Endothelial cell of umbilical vein (primary cell): ENCODE measurements at regions not wholly inside any gene's neighbourhood (a gene's known extent, or its start where the extent isn't known, plus 50 kb on each side); places are given as distances from the start of the nearest gene placed in this dataset.

Experiments
- BruUV-seq: library from RNA; stranded (reverse); fragments of 400-500 nt; replicated peaks from 2 replicates; lab custom pipeline; 2021; lab: Mats Ljungman, UMichigan
- CTCF ChIA-PET: fragments of 300-600, 350-600 bp; sonication (Branson Sonifier 250); formaldehyde crosslinking; loops from one replicate; lab custom pipeline; 2021; ENCODE audit warnings: antibody characterized with exemption, inconsistent platforms; lab: Charles Lee
- POLR2A ChIA-PET: fragments of 300-600, 350-600 bp; sonication (Branson Sonifier 250); formaldehyde crosslinking; loops from one replicate; lab custom pipeline; 2021; ENCODE audit warnings: antibody characterized with exemption, inconsistent platforms; lab: Charles Lee
- DNase-seq: peaks from one replicate; pipeline ENCODE4 v3.0.0-alpha.2; 2011; ENCODE audit warnings: low read depth, low spot score
- FAIRE-seq: peaks from 2 replicates; lab custom pipeline; 2011; peaks lifted over from hg19 to GRCh38; lab: Jason Lieb, UNC
- H2AFZ ChIP-seq: 2 replicates; pipeline ENCODE4 v1.6.0; 2012; ENCODE audit warnings: low read depth, low read length, control low read depth, inconsistent platforms
- H3K27ac ChIP-seq: 2 replicates; pipeline ENCODE4 v1.5.1; 2011; ENCODE audit warnings: low read depth, mild to moderate bottlenecking, control low read depth, low read length, moderate library complexity; ENCODE audit not compliant: insufficient read depth
- H3K27me3 ChIP-seq, 2 experiments: 2 replicates each; pipeline versions ENCODE4 v1.6.0 to v1.6.1; 2011; ENCODE audit warnings: low read length in 2 of 2, mixed read lengths in 1 of 2; ENCODE audit not compliant: control insufficient read depth in 2 of 2, insufficient read depth in 2 of 2
- H3K36me3 ChIP-seq, 2 experiments: 2 replicates in 1 of 2; 3 replicates in 1 of 2; pipeline ENCODE4 v1.5.1; 2011; ENCODE audit warnings: low read length in 2 of 2, mild to moderate bottlenecking in 1 of 2, moderate library complexity in 1 of 2; ENCODE audit not compliant: control insufficient read depth in 2 of 2, insufficient read depth in 2 of 2; ENCODE audit errors: extremely low read depth in 1 of 2
- H3K4me1 ChIP-seq: 3 replicates; pipeline ENCODE4 v1.5.1; 2011; ENCODE audit warnings: mild to moderate bottlenecking, low read length; ENCODE audit not compliant: control insufficient read depth, insufficient read depth; ENCODE audit errors: extremely low read depth
- H3K4me2 ChIP-seq: 2 replicates; pipeline ENCODE4 v1.6.1; 2011; ENCODE audit warnings: low read length, control low read depth, mixed read lengths; ENCODE audit not compliant: insufficient read depth
- H3K4me3 ChIP-seq, 3 experiments: fragments of 200-600 bp in 1 of 3; sonication (generic), shearing (Covaris generic) in 1 of 3; replicated peaks in 1 of 3; 2 replicates each; pipeline ENCODE4 v1.5.1; 2011 to 2016; ENCODE audit warnings: control low read depth in 3 of 3, low read length in 3 of 3, mild to moderate bottlenecking in 2 of 3, inconsistent platforms in 1 of 3, low read depth in 1 of 3, moderate library complexity in 1 of 3; ENCODE audit not compliant: insufficient read depth in 1 of 3
- H3K79me2 ChIP-seq: 2 replicates; pipeline ENCODE4 v1.6.0; 2012; ENCODE audit warnings: low read length, inconsistent platforms; ENCODE audit not compliant: control insufficient read depth, insufficient read depth
- H3K9ac ChIP-seq: replicated peaks from 2 replicates; pipeline ENCODE3; 2011; ENCODE audit warnings: low read length, control low read depth; ENCODE audit not compliant: insufficient read depth; ENCODE audit errors: extremely low read depth
- H3K9me1 ChIP-seq: replicated peaks from 3 replicates; pipeline ENCODE4 v1.6.0; 2011; ENCODE audit warnings: mild to moderate bottlenecking, low read length; ENCODE audit not compliant: control insufficient read depth, insufficient read depth; ENCODE audit errors: extremely low read depth
- H3K9me3 ChIP-seq: replicated peaks from 2 replicates; pipeline ENCODE4 v1.5.1; 2012; ENCODE audit warnings: low read length, inconsistent platforms; ENCODE audit not compliant: control insufficient read depth, insufficient read depth
- H4K20me1 ChIP-seq: replicated peaks from 2 replicates; pipeline ENCODE3; 2011; ENCODE audit warnings: mild to moderate bottlenecking, low read length; ENCODE audit not compliant: control insufficient read depth, insufficient read depth; ENCODE audit errors: extremely low read depth
- EZH2 ChIP-seq: IDR thresholded peaks from 2 replicates; pipeline ENCODE4 v1.6.1; 2012; ENCODE audit warnings: borderline replicate concordance, low read depth, mild to moderate bottlenecking, moderate library complexity, low read length, inconsistent platforms; ENCODE audit not compliant: severe bottlenecking
- FOS ChIP-seq: IDR thresholded peaks from 2 replicates; pipeline ENCODE4 v1.6.1; 2011; ENCODE audit warnings: mild to moderate bottlenecking, low read length, moderate library complexity, borderline replicate concordance; ENCODE audit not compliant: insufficient read depth
- GATA2 ChIP-seq: IDR thresholded peaks from 2 replicates; pipeline ENCODE4 v1.7.0; 2011; ENCODE audit warnings: low read depth, mild to moderate bottlenecking, moderate library complexity, mixed read lengths, low read length; ENCODE audit not compliant: insufficient read length, insufficient read depth
- JUN ChIP-seq: IDR thresholded peaks from 2 replicates; pipeline ENCODE4 v1.6.1; 2011; ENCODE audit warnings: borderline replicate concordance, low read depth; ENCODE audit not compliant: insufficient read length, insufficient read depth
- MAX ChIP-seq: IDR thresholded peaks from 2 replicates; pipeline ENCODE4 v1.6.1; 2011; ENCODE audit not compliant: insufficient read depth, insufficient read length
- MYC ChIP-seq: IDR thresholded peaks from one replicate; pipeline ENCODE4 v1.6.1; 2011; ENCODE audit warnings: mild to moderate bottlenecking, low read depth, low read length
- POLR2A ChIP-seq: IDR thresholded peaks from 2 replicates; pipeline ENCODE4 v1.6.1; 2012; ENCODE audit warnings: low read depth, mild to moderate bottlenecking, control low read depth, low read length
- POLR2AphosphoS5 ChIP-seq: IDR thresholded peaks from 2 replicates; pipeline ENCODE4 v1.6.1; 2012; ENCODE audit warnings: low read depth, mild to moderate bottlenecking, control low read depth, low read length, moderate library complexity; ENCODE audit not compliant: insufficient read depth
- dilution Hi-C: fragments of 300-500 bp; cut with MboI; formaldehyde crosslinking; loops from one replicate; pipeline ENCODE4 v1.15.0; 2019; ENCODE audit warnings: low sequenced_read_pairs; ENCODE audit not compliant: extremely low pct_ligation_motif_present
- intact Hi-C: fragments of 100-400 bp; cut with micrococcal nuclease; formaldehyde crosslinking; loops from one replicate; pipeline ENCODE4 v1.10.0; 2022
- TF ChIP-seq, protein P1 (sequence below), 2 donors: IDR thresholded peaks; 1 replicate in 1 of 2; 2 replicates in 1 of 2; pipeline ENCODE4 v1.5.1; 2011; ENCODE audit warnings: low read length in 2 of 2, mild to moderate bottlenecking in 2 of 2, moderate library complexity in 2 of 2, control low read depth in 1 of 2, inconsistent platforms in 1 of 2, low read depth in 1 of 2; ENCODE audit not compliant: insufficient read depth in 1 of 2; ENCODE audit errors: extremely low read depth in 1 of 2

- Histone ChIP-seq H3K9me3 (peaks cover 20% of the 10 kb centered on the region), H3K36me3 (no peaks in the 10 kb centered on the region), H4K20me1 (no peaks in the 10 kb centered on the region), H3K4me2 (no peak overlapping the region), H3K27ac (no peak overlapping the region), H3K9me1 (no peaks in the 10 kb centered on the region), H3K4me1 (no peaks in the 10 kb centered on the region), H3K4me3 (no peak overlapping the region), H2AFZ (no peak overlapping the region), H3K9ac (no peak overlapping the region), H3K27me3 (no peaks in the 10 kb centered on the region), H3K79me2 (no peaks in the 10 kb centered on the region)
- DNase-seq (no peak), FAIRE-seq (no peak)
- ChIA-PET CTCF (no interaction called here), POLR2A (no interaction called here)
- dilution Hi-C loops = no loop called here
- TF ChIP-seq MAX (no peak), FOS (no peak), POLR2AphosphoS5 (no peak), JUN (no peak), GATA2 (no peak), EZH2 (no peak), MYC (no peak), POLR2A (no peak)
- TF ChIP-seq, protein P1, sequence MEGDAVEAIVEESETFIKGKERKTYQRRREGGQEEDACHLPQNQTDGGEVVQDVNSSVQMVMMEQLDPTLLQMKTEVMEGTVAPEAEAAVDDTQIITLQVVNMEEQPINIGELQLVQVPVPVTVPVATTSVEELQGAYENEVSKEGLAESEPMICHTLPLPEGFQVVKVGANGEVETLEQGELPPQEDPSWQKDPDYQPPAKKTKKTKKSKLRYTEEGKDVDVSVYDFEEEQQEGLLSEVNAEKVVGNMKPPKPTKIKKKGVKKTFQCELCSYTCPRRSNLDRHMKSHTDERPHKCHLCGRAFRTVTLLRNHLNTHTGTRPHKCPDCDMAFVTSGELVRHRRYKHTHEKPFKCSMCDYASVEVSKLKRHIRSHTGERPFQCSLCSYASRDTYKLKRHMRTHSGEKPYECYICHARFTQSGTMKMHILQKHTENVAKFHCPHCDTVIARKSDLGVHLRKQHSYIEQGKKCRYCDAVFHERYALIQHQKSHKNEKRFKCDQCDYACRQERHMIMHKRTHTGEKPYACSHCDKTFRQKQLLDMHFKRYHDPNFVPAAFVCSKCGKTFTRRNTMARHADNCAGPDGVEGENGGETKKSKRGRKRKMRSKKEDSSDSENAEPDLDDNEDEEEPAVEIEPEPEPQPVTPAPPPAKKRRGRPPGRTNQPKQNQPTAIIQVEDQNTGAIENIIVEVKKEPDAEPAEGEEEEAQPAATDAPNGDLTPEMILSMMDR (IDR thresholded peaks at IDR 0.05; ENCODE audit: extremely low read depth in 1 of 2, insufficient read depth in 1 of 2, low read depth in 1 of 2, low read length in 2 of 2) = no peak
- intact Hi-C loops = no loop called here
- no TSS peak for BruUV-seq
Measured at GRCh38 chr20:60482221-60483008, 524.2 kb downstream of the CDH26 start.
